ENCODE measurements at regions not wholly inside any gene's neighbourhood (a gene's known extent, or its start where the extent isn't known, plus 50 kb on each side); places are given as distances from the start of the nearest gene placed in this dataset.

- no peak for DNase-seq (ENCODE audit: low read depth in 2 of 2)
Measured at GRCh38 chr12:25009496-25010092, 60.7 kb upstream of the BCAT1 start.

GRCh38 chr12:25005376-25005775 lies 56.5 kb upstream of the BCAT1 start:
- DNase-seq (ENCODE audit: low read depth in 2 of 2) = no peak

GRCh38 chr12:25004447-25004846 lies 55.5 kb upstream of the BCAT1 start:
- DNase-seq (ENCODE audit: low read depth in 2 of 2) = no peak

GRCh38 chr12:25001311-25001710 lies 52.4 kb upstream of the BCAT1 start:
- no peak for DNase-seq (ENCODE audit: low read depth in 2 of 2)
